SK-N-SH (cell line): ENCODE measurements at regions not wholly inside any gene's neighbourhood (a gene's known extent, or its start where the extent isn't known, plus 50 kb on each side); places are given as distances from the start of the nearest gene placed in this dataset.

Experiments
- CTCF ChIA-PET: fragments of 300-600, 350-600 bp; formaldehyde crosslinking; extraction: SDS; loops from one replicate; lab custom pipeline; 2021; lab: Yijun Ruan, JAX
- POLR2A ChIA-PET: fragments of 350-600 bp; sonication (Branson Sonifier 250); formaldehyde crosslinking; extraction: SDS; loops from one replicate; lab custom pipeline; 2020; ENCODE audit warnings: antibody characterized with exemption, inconsistent platforms; lab: Yijun Ruan, JAX
- DNase-seq: peaks from one replicate; pipeline ENCODE4 v3.0.0; 2012
- H2AFZ ChIP-seq: fragments of 200-600 bp; sonication (generic); 2 replicates; pipeline ENCODE4 v1.8.1; 2016; ENCODE audit warnings: antibody characterized with exemption, mild to moderate bottlenecking, low read depth
- H3F3A ChIP-seq: fragments of 200-600 bp; sonication (generic); replicated peaks from 2 replicates; pipeline ENCODE3; 2016; ENCODE audit warnings: antibody characterized with exemption, mild to moderate bottlenecking; ENCODE audit not compliant: insufficient read depth
- H3K27ac ChIP-seq, 2 experiments: fragments of 200-500 bp in 1 of 2; fragments of 200-600 bp in 1 of 2; sonication (Bioruptor generic) in 1 of 2; sonication (generic), shearing (Covaris generic) in 1 of 2; 2 replicates each; pipeline versions ENCODE4 v1.5.1 to v1.6.1; 2014 to 2016; ENCODE audit warnings: low read depth in 2 of 2, inconsistent platforms in 1 of 2, low read length in 1 of 2, mild to moderate bottlenecking in 1 of 2, mixed read lengths in 1 of 2
- H3K27me3 ChIP-seq: fragments of 200-600 bp; sonication (generic), shearing (Covaris generic); 2 replicates; pipeline ENCODE4 v1.6.1; 2016; ENCODE audit warnings: mixed run types; ENCODE audit not compliant: insufficient read depth
- H3K36me3 ChIP-seq, 2 experiments: fragments of 200-500 bp in 1 of 2; fragments of 200-600 bp in 1 of 2; sonication (Bioruptor generic) in 1 of 2; sonication (generic) in 1 of 2; replicated peaks in 1 of 2; 2 replicates each; pipeline versions ENCODE3 to v1.5.1; 2014 to 2016; ENCODE audit warnings: low read length in 1 of 2, mild to moderate bottlenecking in 1 of 2; ENCODE audit not compliant: insufficient read depth in 2 of 2, control insufficient read depth in 1 of 2
- H3K4me1 ChIP-seq, 2 experiments: fragments of 200-500 bp in 1 of 2; fragments of 200-600 bp in 1 of 2; sonication (Bioruptor generic) in 1 of 2; sonication (generic), shearing (Covaris generic) in 1 of 2; 2 replicates each; pipeline versions ENCODE4 v1.5.1 to v1.6.1; 2014 to 2016; ENCODE audit warnings: low read depth in 1 of 2, low read length in 1 of 2, mixed run types in 1 of 2; ENCODE audit not compliant: insufficient read depth in 2 of 2, control insufficient read depth in 1 of 2
- H3K4me2 ChIP-seq: fragments of 200-600 bp; sonication (generic), shearing (Covaris generic); 2 replicates; pipeline ENCODE4 v1.6.1; 2017; ENCODE audit warnings: mixed run types
- H3K4me3 ChIP-seq, 2 experiments: fragments of 200-500 bp in 1 of 2; fragments of 200-600 bp in 1 of 2; sonication (Bioruptor generic) in 1 of 2; sonication (generic), shearing (Covaris generic) in 1 of 2; 2 replicates each; pipeline versions ENCODE4 v1.5.1 to v1.8.1; 2014 to 2016; ENCODE audit warnings: low read depth in 2 of 2, inconsistent platforms in 1 of 2, low read length in 1 of 2, mild to moderate bottlenecking in 1 of 2, mixed read lengths in 1 of 2, moderate library complexity in 1 of 2
- H3K79me2 ChIP-seq: fragments of 200-600 bp; sonication (generic); 2 replicates; pipeline ENCODE4 v1.8.1; 2017; ENCODE audit warnings: mild to moderate bottlenecking; ENCODE audit not compliant: insufficient read depth
- H3K9ac ChIP-seq: fragments of 200-600 bp; sonication (generic); 2 replicates; pipeline ENCODE4 v1.6.1; 2017; ENCODE audit warnings: mixed run types
- H3K9me2 ChIP-seq: fragments of 200-600 bp; sonication (generic); 2 replicates; pipeline ENCODE4 v1.6.1; 2017; ENCODE audit warnings: mixed run types
- H3K9me3 ChIP-seq: fragments of 200-600 bp; sonication (generic); 2 replicates; pipeline ENCODE4 v1.6.1; 2017; ENCODE audit warnings: mixed run types, mild to moderate bottlenecking, moderate library complexity
- H4K20me1 ChIP-seq: fragments of 200-600 bp; sonication (generic); 2 replicates; pipeline ENCODE4 v1.6.1; 2017; ENCODE audit warnings: mild to moderate bottlenecking, mixed run types; ENCODE audit not compliant: insufficient read depth
- CHD2 ChIP-seq: fragments of 150-350 bp; IDR thresholded peaks from 2 replicates; pipeline ENCODE4 v1.6.1; 2018; ENCODE audit warnings: low read length; ENCODE audit not compliant: partially characterized antibody
- CTCF ChIP-seq: fragments of 200-600 bp; sonication (generic); IDR thresholded peaks from 2 replicates; pipeline ENCODE4 v1.6.1; 2017; ENCODE audit warnings: antibody characterized with exemption, mild to moderate bottlenecking, moderate library complexity
- ELF1 ChIP-seq: IDR thresholded peaks from 2 replicates; pipeline ENCODE4 v1.4.0; 2012
- FOXJ3 ChIP-seq: sonication (generic); formaldehyde crosslinking; IDR thresholded peaks from 2 replicates; pipeline ENCODE4 v1.5.1; 2020; ENCODE audit warnings: mild to moderate bottlenecking, missing genetic modification reagents
- GATA2 ChIP-seq: sonication (generic); formaldehyde crosslinking; IDR thresholded peaks from 2 replicates; pipeline ENCODE4 v1.5.0; 2020; ENCODE audit warnings: mild to moderate bottlenecking, missing genetic modification reagents
- IRF3 ChIP-seq: fragments of 150-350 bp; IDR thresholded peaks from 2 replicates; pipeline ENCODE4 v1.6.1; 2016; ENCODE audit warnings: mild to moderate bottlenecking, low read depth, low read length
- JUND ChIP-seq: IDR thresholded peaks from 2 replicates; pipeline ENCODE4 v1.4.0; 2012
- MEF2A ChIP-seq: IDR thresholded peaks from 2 replicates; pipeline ENCODE4 v1.4.0; 2012; ENCODE audit warnings: low read depth, borderline replicate concordance
- MXI1 ChIP-seq: IDR thresholded peaks from 2 replicates; pipeline ENCODE4 v1.6.1; 2012; ENCODE audit warnings: mild to moderate bottlenecking, low read depth, low read length, improper control_type of control experiment
- NFIC ChIP-seq: IDR thresholded peaks from 2 replicates; pipeline ENCODE4 v1.4.0; 2012; ENCODE audit warnings: borderline replicate concordance
- NRF1 ChIP-seq: IDR thresholded peaks from 2 replicates; pipeline ENCODE4 v1.6.1; 2012; ENCODE audit warnings: low read depth, mild to moderate bottlenecking, low read length
- PBX3 ChIP-seq: IDR thresholded peaks from 2 replicates; pipeline ENCODE4; 2012
- POLR2AphosphoS5 ChIP-seq: IDR thresholded peaks from 2 replicates; pipeline ENCODE4 v1.6.1; 2012; ENCODE audit warnings: low read depth, low read length
- RAD21 ChIP-seq: IDR thresholded peaks from 2 replicates; pipeline ENCODE4 v1.6.1; 2012; ENCODE audit warnings: mild to moderate bottlenecking, low read length
- TAF1 ChIP-seq: IDR thresholded peaks from 2 replicates; pipeline ENCODE4 v1.6.1; 2012; ENCODE audit warnings: low read depth, mild to moderate bottlenecking, low read length, moderate library complexity, borderline replicate concordance
- TCF12 ChIP-seq: IDR thresholded peaks from 2 replicates; pipeline ENCODE4 v1.4.0; 2012
- TEAD4 ChIP-seq: IDR thresholded peaks from 2 replicates; pipeline ENCODE4 v1.4.0; 2012; ENCODE audit warnings: mild to moderate bottlenecking, borderline replicate concordance; ENCODE audit not compliant: insufficient read depth
- YY1 ChIP-seq: IDR thresholded peaks from 2 replicates; pipeline ENCODE4 v1.4.0; 2012; ENCODE audit warnings: low read depth, mild to moderate bottlenecking
- ZBTB33 ChIP-seq: IDR thresholded peaks from 2 replicates; pipeline ENCODE4 v1.4.0; 2012; ENCODE audit warnings: low read depth, borderline replicate concordance
- WGBS: methylation state at CpG from one replicate; pipeline ENCODE4 v1.1.6; 2017; ENCODE audit warnings: low lambda C conversion rate; 5-methylcytosine and 5-hydroxymethylcytosine counted together
- TF ChIP-seq, protein P1 (sequence below): fragments of 150-350 bp; IDR thresholded peaks from 2 replicates; pipeline ENCODE4 v1.6.1; 2017; ENCODE audit warnings: antibody characterized with exemption, low read length, low read depth, borderline replicate concordance

DNA sequence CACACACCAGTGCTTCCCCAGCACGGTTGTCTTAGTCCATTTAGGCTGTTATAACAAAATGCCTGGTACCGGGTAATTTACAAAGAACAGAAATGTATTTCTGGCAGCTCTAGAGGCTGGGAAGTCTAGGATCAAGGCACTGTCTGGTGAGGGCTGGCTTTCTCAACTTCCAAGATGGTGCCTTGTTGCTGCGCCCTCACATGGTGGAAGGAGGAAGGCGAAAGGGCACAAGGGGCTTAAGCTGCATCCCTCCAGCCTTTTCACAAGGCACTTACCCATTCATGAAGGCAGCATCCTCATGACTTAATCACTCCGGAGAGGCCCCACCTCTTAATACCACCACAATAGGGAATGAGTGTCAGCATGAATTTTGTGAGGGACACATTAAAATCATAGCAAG is 155.5 kb downstream of the SLC15A5 start:
- Histone ChIP-seq H3K9me2 (no peaks in the 10 kb centered on the region), H3K4me3 (no peak overlapping the region), H3K79me2 (no peaks in the 10 kb centered on the region), H3K9me3 (no peaks in the 10 kb centered on the region), H3K27ac (no peak overlapping the region), H3K27me3 (no peaks in the 10 kb centered on the region; the same call in 1 of the 2 replicates), H2AFZ (no peak overlapping the region), H3K9ac (no peak overlapping the region), H3F3A (no peaks in the 10 kb centered on the region), H3K4me2 (no peak overlapping the region), H4K20me1 (no peaks in the 10 kb centered on the region), H3K36me3 (no peaks in the 10 kb centered on the region), H3K4me1 (no peaks in the 10 kb centered on the region; a peak in 1 of 4 replicates)
- CTCF ChIA-PET, result no interaction called here
- TF ChIP-seq ELF1 (no peak), RAD21 (no peak), TCF12 (no peak), MXI1 (no peak), TAF1 (no peak), PBX3 (no peak), IRF3 (no peak), JUND (no peak), FOXJ3 (CRISPR knock-in tag) (no peak), CTCF (no peak; the same call in 1 of the 2 replicates), TEAD4 (no peak)
- 53% methylated on average over 5 of the region's 5 CpGs for WGBS
- POLR2A ChIA-PET, result no interaction called here
- no peak for DNase-seq

- ChIA-PET POLR2A (no interaction called here), CTCF (no interaction called here)
- WGBS, result 31% methylated on average over 5 of the region's 5 CpGs
- Histone ChIP-seq H3K4me1 (no peaks in the 10 kb centered on the region; a peak in 1 of 4 replicates), H3K27ac (no peak overlapping the region), H3K9ac (no peak overlapping the region), H3K9me3 (no peaks in the 10 kb centered on the region), H3K4me3 (no peak overlapping the region), H3K9me2 (no peaks in the 10 kb centered on the region), H3K79me2 (no peaks in the 10 kb centered on the region), H3K27me3 (no peaks in the 10 kb centered on the region; the same call in 1 of the 2 replicates), H4K20me1 (no peaks in the 10 kb centered on the region), H3K4me2 (no peak overlapping the region), H3F3A (no peaks in the 10 kb centered on the region), H2AFZ (no peak overlapping the region), H3K36me3 (no peaks in the 10 kb centered on the region)
- no peak for DNase-seq
- TF ChIP-seq MXI1 (no peak), PBX3 (no peak), POLR2AphosphoS5 (no peak), TAF1 (no peak), CHD2 (no peak), NFIC (no peak), ZBTB33 (no peak), YY1 (no peak), MEF2A (no peak), GATA2 (no peak), NRF1 (no peak)
- TF ChIP-seq, protein P1, sequence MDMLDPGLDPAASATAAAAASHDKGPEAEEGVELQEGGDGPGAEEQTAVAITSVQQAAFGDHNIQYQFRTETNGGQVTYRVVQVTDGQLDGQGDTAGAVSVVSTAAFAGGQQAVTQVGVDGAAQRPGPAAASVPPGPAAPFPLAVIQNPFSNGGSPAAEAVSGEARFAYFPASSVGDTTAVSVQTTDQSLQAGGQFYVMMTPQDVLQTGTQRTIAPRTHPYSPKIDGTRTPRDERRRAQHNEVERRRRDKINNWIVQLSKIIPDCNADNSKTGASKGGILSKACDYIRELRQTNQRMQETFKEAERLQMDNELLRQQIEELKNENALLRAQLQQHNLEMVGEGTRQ, result no peak
Observed at GRCh38 chr12:16119618-16120415, 157.7 kb downstream of the SLC15A5 start.
